ENCODE measurements at regions not wholly inside any gene's neighbourhood (a gene's known extent, or its start where the extent isn't known, plus 50 kb on each side); places are given as distances from the start of the nearest gene placed in this dataset.

- peak; percentile 51 for DNase-seq (ENCODE audit: low read depth)
- H3K36me3 ChIP-seq (ENCODE audit: control insufficient read depth, insufficient read depth, low read length): no peaks in the 10 kb centered on the region
- no peaks in the 10 kb centered on the region for H3K27me3 ChIP-seq (ENCODE audit: control insufficient read depth, insufficient read depth, low read length)
- ChIA-PET CTCF (interaction anchor here (0.7 to 3.0 kb wide), 2 partner anchors 11 to 31 kb away, joined by 3 to 16 read pairs; no protein-coding TSS in a partner anchor), POLR2A (interaction anchor here (0.6 kb wide), 2 partner anchors 70 to 154 kb away, joined by 3 to 4 read pairs; no protein-coding TSS in a partner anchor)
- no peak overlapping the region for H3K4me3 ChIP-seq (ENCODE audit: low read depth, low read length)
- no peak for TF ChIP-seq CTCF (IDR thresholded peaks at IDR 0.05; ENCODE audit: insufficient read depth, low read depth, low read length)
These were observed 70.7 kb downstream of the BBS10 start for GRCh38 chr12:76277480-76277879.

GRCh38 chr12:76276499-76277151, 71.6 kb downstream of the BBS10 start:
- no peak for DNase-seq (ENCODE audit: low read depth)
- no peak for TF ChIP-seq CTCF (IDR thresholded peaks at IDR 0.05; ENCODE audit: insufficient read depth, low read depth, low read length)
- H3K36me3 ChIP-seq (ENCODE audit: control insufficient read depth, insufficient read depth, low read length): no peaks in the 10 kb centered on the region
- POLR2A ChIA-PET: interaction anchor here (0.6 kb wide), 1 partner anchor 153 kb away, joined by 4 read pairs; no protein-coding TSS in a partner anchor
- CTCF ChIA-PET: interaction anchor here (1.3 to 3.0 kb wide), 2 partner anchors 10 to 71 kb away, joined by 5 to 16 read pairs; no protein-coding TSS in a partner anchor
- no peak overlapping the region for H3K4me3 ChIP-seq (ENCODE audit: low read depth, low read length)
- H3K27me3 ChIP-seq (ENCODE audit: control insufficient read depth, insufficient read depth, low read length): no peaks in the 10 kb centered on the region

- no peak for DNase-seq (ENCODE audit: low read depth)
- ChIA-PET POLR2A (no interaction called here), CTCF (interaction anchor here (1.1 kb wide), 1 partner anchor 9 kb away, joined by 3 read pairs; no protein-coding TSS in a partner anchor)
These were observed 72.6 kb downstream of the BBS10 start for GRCh38 chr12:76275511-76276093.

GRCh38 chr12:76274420-76275083, 73.7 kb downstream of the BBS10 start:
- DNase-seq (ENCODE audit: low read depth): no peak
- Histone ChIP-seq H3K36me3 (ENCODE audit: control insufficient read depth, insufficient read depth, low read length) (no peaks in the 10 kb centered on the region), H3K4me3 (ENCODE audit: low read depth, low read length) (no peak overlapping the region), H3K27me3 (ENCODE audit: control insufficient read depth, insufficient read depth, low read length) (no peaks in the 10 kb centered on the region)
- POLR2A ChIA-PET: no interaction called here
- CTCF ChIA-PET: interaction anchor here (0.6 to 1.1 kb wide), 2 partner anchors 8 to 746 kb away, joined by 3 read pairs; no protein-coding TSS in a partner anchor
- no peak for TF ChIP-seq CTCF (IDR thresholded peaks at IDR 0.05; ENCODE audit: insufficient read depth, low read depth, low read length)

More at GRCh38 chr12:76275511-76276093, 72.6 kb downstream of the BBS10 start:
- no peaks in the 10 kb centered on the region for H3K27me3 ChIP-seq (ENCODE audit: control insufficient read depth, insufficient read depth, low read length)
- no peak overlapping the region for H3K4me3 ChIP-seq (ENCODE audit: low read depth, low read length)
- no peaks in the 10 kb centered on the region for H3K36me3 ChIP-seq (ENCODE audit: control insufficient read depth, insufficient read depth, low read length)
- no peak for TF ChIP-seq CTCF (IDR thresholded peaks at IDR 0.05; ENCODE audit: insufficient read depth, low read depth, low read length)

GRCh38 chr12:76272287-76272686, 75.9 kb downstream of the BBS10 start:
- DNase-seq (ENCODE audit: low read depth): no peak
- no peak for TF ChIP-seq CTCF (IDR thresholded peaks at IDR 0.05; ENCODE audit: insufficient read depth, low read depth, low read length)
- Histone ChIP-seq H3K4me3 (ENCODE audit: low read depth, low read length) (no peak overlapping the region), H3K36me3 (ENCODE audit: control insufficient read depth, insufficient read depth, low read length) (no peaks in the 10 kb centered on the region), H3K27me3 (ENCODE audit: control insufficient read depth, insufficient read depth, low read length) (no peaks in the 10 kb centered on the region)
- ChIA-PET CTCF (no interaction called here), POLR2A (no interaction called here)

Data from BJ (cell line).